ENCODE measurements at regions not wholly inside any gene's neighbourhood (a gene's known extent, or its start where the extent isn't known, plus 50 kb on each side); places are given as distances from the start of the nearest gene placed in this dataset.

- no peak for TF ChIP-seq CTCF (IDR thresholded peaks at IDR 0.05)
- TF ChIP-seq POLR2A (IDR thresholded peaks at IDR 0.05), result no peak
These were observed 73.8 kb upstream of the PCSK6 start for GRCh38 chr15:101563176-101563796.

Measured in tibial nerve (tissue), 3 donors.